Ishikawa (cell line): ENCODE measurements at regions not wholly inside any gene's neighbourhood (a gene's known extent, or its start where the extent isn't known, plus 50 kb on each side); places are given as distances from the start of the nearest gene placed in this dataset.

Source experiments
- CEBPB ChIP-seq: IDR thresholded peaks from 2 replicates; pipeline ENCODE4 v1.6.1; 2012
- CREB1 ChIP-seq: IDR thresholded peaks from 2 replicates; pipeline ENCODE4 v1.6.1; 2012; ENCODE audit warnings: low read depth
- EGR1 ChIP-seq: IDR thresholded peaks from 2 replicates; pipeline ENCODE4 v1.6.1; 2012
- EP300 ChIP-seq: IDR thresholded peaks from 2 replicates; pipeline ENCODE4 v1.6.1; 2012; ENCODE audit warnings: borderline replicate concordance
- FOXM1 ChIP-seq: IDR thresholded peaks from 2 replicates; pipeline ENCODE4 v1.6.1; 2012; ENCODE audit warnings: low read depth, borderline replicate concordance
- MAX ChIP-seq: IDR thresholded peaks from 2 replicates; pipeline ENCODE4 v1.6.1; 2012
- NFIC ChIP-seq: IDR thresholded peaks from 2 replicates; pipeline ENCODE4 v1.6.1; 2012
- RAD21 ChIP-seq: IDR thresholded peaks from 2 replicates; pipeline ENCODE4 v1.6.1; 2012; ENCODE audit warnings: low read depth
- REST ChIP-seq: IDR thresholded peaks from 2 replicates; pipeline ENCODE4 v1.6.1; 2012; ENCODE audit warnings: low read depth, mild to moderate bottlenecking
- TAF1 ChIP-seq: IDR thresholded peaks from 2 replicates; pipeline ENCODE4 v1.6.1; 2012; ENCODE audit warnings: low read depth, mild to moderate bottlenecking
- TCF12 ChIP-seq: IDR thresholded peaks from 2 replicates; pipeline ENCODE4 v1.6.1; 2012; ENCODE audit warnings: low read depth
- TEAD4 ChIP-seq: IDR thresholded peaks from 2 replicates; pipeline ENCODE4 v1.6.1; 2012
- USF1 ChIP-seq: IDR thresholded peaks from 2 replicates; pipeline ENCODE4 v1.6.1; 2012
- YY1 ChIP-seq: IDR thresholded peaks from 2 replicates; pipeline ENCODE4 v1.6.1; 2012; ENCODE audit warnings: low read depth
- ZBTB7A ChIP-seq: IDR thresholded peaks from 2 replicates; pipeline ENCODE4 v1.6.1; 2012; ENCODE audit warnings: low read depth

- no peak for TF ChIP-seq ZBTB7A
- TF ChIP-seq REST: no peak
- no peak for TF ChIP-seq USF1
- TF ChIP-seq EP300: no peak
- TF ChIP-seq TEAD4: no peak
- TF ChIP-seq NFIC: no peak
- TF ChIP-seq TAF1: no peak
- no peak for TF ChIP-seq CEBPB
- no peak for TF ChIP-seq MAX
- no peak for TF ChIP-seq TCF12
- no peak for TF ChIP-seq EGR1
- no peak for TF ChIP-seq CREB1
- no peak for TF ChIP-seq FOXM1
- no peak for TF ChIP-seq YY1
- TF ChIP-seq RAD21: no peak
Measured at GRCh38 chr6:133779916-133780695, 108.8 kb upstream of the TCF21 start.

GRCh38 chr6:133786016-133786415, 102.9 kb upstream of the TCF21 start:
- no peak for TF ChIP-seq REST
- TF ChIP-seq RAD21: no peak
- TF ChIP-seq NFIC: no peak
- TF ChIP-seq YY1: no peak
- no peak for TF ChIP-seq CEBPB
- no peak for TF ChIP-seq EGR1
- TF ChIP-seq USF1: no peak
- no peak for TF ChIP-seq FOXM1
- no peak for TF ChIP-seq ZBTB7A
- no peak for TF ChIP-seq TEAD4
- TF ChIP-seq MAX: no peak
- TF ChIP-seq CREB1: no peak
- TF ChIP-seq EP300: no peak
- TF ChIP-seq TAF1: no peak
- no peak for TF ChIP-seq TCF12

GRCh38 chr6:133787122-133787521, 101.8 kb upstream of the TCF21 start:
- TF ChIP-seq REST (no peak), EP300 (no peak), YY1 (no peak), NFIC (no peak), TCF12 (no peak), EGR1 (no peak), USF1 (no peak), MAX (no peak), FOXM1 (no peak), CEBPB (no peak), TAF1 (no peak), RAD21 (no peak), CREB1 (no peak), TEAD4 (no peak), ZBTB7A (no peak)
